ENCODE measurements at regions not wholly inside any gene's neighbourhood (a gene's known extent, or its start where the extent isn't known, plus 50 kb on each side); places are given as distances from the start of the nearest gene placed in this dataset.

DNA sequence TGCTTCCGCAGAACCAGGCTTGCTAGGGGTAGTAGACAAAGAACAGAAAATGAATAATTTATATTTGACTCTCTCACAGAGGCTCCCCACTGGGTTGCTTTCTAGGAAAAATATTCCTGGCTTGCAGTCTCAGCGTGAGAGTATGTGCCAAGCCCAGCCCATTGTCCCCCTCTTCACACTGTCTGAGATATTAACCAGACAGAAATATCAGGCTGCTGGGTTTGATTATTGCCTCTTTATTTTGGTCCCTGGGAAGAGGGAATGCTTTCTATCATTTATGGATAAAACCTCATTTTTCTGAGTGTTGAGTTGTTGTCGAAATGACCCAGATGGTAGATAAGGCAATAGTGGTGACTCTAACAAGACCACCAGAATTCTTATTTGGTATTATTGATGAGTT is 367.9 kb downstream of the METTL15 start:
- 14 to 18% methylated on average over 3 of the region's 3 CpGs for WGBS, 2 donors
- intact Hi-C loops (cut with DNase I), result loop anchor here in 1 of 10 donors (10.0 kb wide), 1 partner anchor 61 kb away; no protein-coding TSS in a partner anchor
- H3K27me3 ChIP-seq, result no peaks in the 10 kb centered on the region
- no peak overlapping the region for H3K27ac ChIP-seq
- DNase-seq (peak in 1 of 2 donors; percentile 30), ATAC-seq (peak; percentile 52 to 92 (median 88))
- no peak overlapping the region for H3K4me3 ChIP-seq
- H3K4me1 ChIP-seq, result peaks cover 0 to 8% (median 0%) of the 10 kb centered on the region in 9 donors
- H3K9me3 ChIP-seq, result no peaks in the 10 kb centered on the region
- no peaks in the 10 kb centered on the region for H3K36me3 ChIP-seq
- TF ChIP-seq, protein P1, sequence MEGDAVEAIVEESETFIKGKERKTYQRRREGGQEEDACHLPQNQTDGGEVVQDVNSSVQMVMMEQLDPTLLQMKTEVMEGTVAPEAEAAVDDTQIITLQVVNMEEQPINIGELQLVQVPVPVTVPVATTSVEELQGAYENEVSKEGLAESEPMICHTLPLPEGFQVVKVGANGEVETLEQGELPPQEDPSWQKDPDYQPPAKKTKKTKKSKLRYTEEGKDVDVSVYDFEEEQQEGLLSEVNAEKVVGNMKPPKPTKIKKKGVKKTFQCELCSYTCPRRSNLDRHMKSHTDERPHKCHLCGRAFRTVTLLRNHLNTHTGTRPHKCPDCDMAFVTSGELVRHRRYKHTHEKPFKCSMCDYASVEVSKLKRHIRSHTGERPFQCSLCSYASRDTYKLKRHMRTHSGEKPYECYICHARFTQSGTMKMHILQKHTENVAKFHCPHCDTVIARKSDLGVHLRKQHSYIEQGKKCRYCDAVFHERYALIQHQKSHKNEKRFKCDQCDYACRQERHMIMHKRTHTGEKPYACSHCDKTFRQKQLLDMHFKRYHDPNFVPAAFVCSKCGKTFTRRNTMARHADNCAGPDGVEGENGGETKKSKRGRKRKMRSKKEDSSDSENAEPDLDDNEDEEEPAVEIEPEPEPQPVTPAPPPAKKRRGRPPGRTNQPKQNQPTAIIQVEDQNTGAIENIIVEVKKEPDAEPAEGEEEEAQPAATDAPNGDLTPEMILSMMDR (IDR thresholded peaks at IDR 0.05), result no peak

- Histone ChIP-seq H3K27ac (no peak overlapping the region), H3K36me3 (no peaks in the 10 kb centered on the region), H3K4me1 (peaks cover 0 to 8% (median 0%) of the 10 kb centered on the region in 9 donors), H3K27me3 (no peaks in the 10 kb centered on the region), H3K4me3 (no peak overlapping the region), H3K9me3 (no peaks in the 10 kb centered on the region)
- DNase-seq (no peak), ATAC-seq (no peak)
- intact Hi-C loops (cut with DNase I), result loop anchor here in 1 of 10 donors (10.0 kb wide), 1 partner anchor 58 kb away; no protein-coding TSS in a partner anchor
- TF ChIP-seq, protein P1 (IDR thresholded peaks at IDR 0.05), result no peak
Observed at GRCh38 chr11:28472904-28473303, 364.7 kb downstream of the METTL15 start.

- Histone ChIP-seq H3K27ac (no peak overlapping the region), H3K27me3 (no peaks in the 10 kb centered on the region), H3K4me3 (no peak overlapping the region), H3K9me3 (no peaks in the 10 kb centered on the region), H3K36me3 (no peaks in the 10 kb centered on the region), H3K4me1 (peaks cover 0 to 8% (median 0%) of the 10 kb centered on the region in 9 donors)
- no peak for DNase-seq
- intact Hi-C loops (cut with DNase I), result loop anchor here in 1 of 10 donors (10.0 kb wide), 1 partner anchor 57 kb away; no protein-coding TSS in a partner anchor
- TF ChIP-seq, protein P1 (IDR thresholded peaks at IDR 0.05), result no peak
- ATAC-seq, result no peak
Observed at GRCh38 chr11:28471537-28471936, 363.3 kb downstream of the METTL15 start.

- Histone ChIP-seq H3K9me3 (no peaks in the 10 kb centered on the region), H3K4me3 (no peak overlapping the region), H3K36me3 (no peaks in the 10 kb centered on the region), H3K4me1 (no peaks in the 10 kb centered on the region), H3K27ac (no peak overlapping the region), H3K27me3 (no peaks in the 10 kb centered on the region)
- intact Hi-C loops (cut with DNase I), result loop anchor here in 1 of 10 donors (10.0 kb wide), 1 partner anchor 55 kb away; no protein-coding TSS in a partner anchor
- ATAC-seq (no peak), DNase-seq (no peak)
- WGBS, 2 donors, result 93 to 97% methylated on average over 2 of the region's 2 CpGs
- TF ChIP-seq, protein P1 (IDR thresholded peaks at IDR 0.05), result no peak
Observed at GRCh38 chr11:28470180-28470579, 362.0 kb downstream of the METTL15 start.
